ENCODE measurements at regions not wholly inside any gene's neighbourhood (a gene's known extent, or its start where the extent isn't known, plus 50 kb on each side); places are given as distances from the start of the nearest gene placed in this dataset.
A peak's percentile ranks its signal among the peaks of the same experiment; 100 is the strongest.

- DNase-seq: no peak
Measured at GRCh38 chr13:107906131-107906530, 309.2 kb downstream of the LIG4 start.

- DNase-seq: no peak
Measured at GRCh38 chr13:107901996-107902562, 313.3 kb downstream of the LIG4 start.

GRCh38 chr13:107901230-107901629 is 314.1 kb downstream of the LIG4 start:
- no peak for DNase-seq

GRCh38 chr13:107900775-107901174 is 314.6 kb downstream of the LIG4 start:
- DNase-seq: no peak

GRCh38 chr13:107886118-107886517 is 329.2 kb downstream of the LIG4 start:
- no peak for DNase-seq

- DNase-seq: no peak
Measured at GRCh38 chr13:107884564-107884963, 330.8 kb downstream of the LIG4 start.

- no peak for DNase-seq
Measured at GRCh38 chr13:107883561-107884175, 331.7 kb downstream of the LIG4 start.

GRCh38 chr13:107882708-107883560 is 332.4 kb downstream of the LIG4 start:
- DNase-seq: no peak

GRCh38 chr13:107881362-107881761 is 334.0 kb downstream of the LIG4 start:
- DNase-seq: no peak

- no peak for DNase-seq
Measured at GRCh38 chr13:107874456-107874855, 340.9 kb downstream of the LIG4 start.

- no peak for DNase-seq
Measured at GRCh38 chr13:107873926-107874325, 341.4 kb downstream of the LIG4 start.

- no peak for DNase-seq
Measured at GRCh38 chr13:107870400-107870799, 344.9 kb downstream of the LIG4 start.

- peak; percentile 50 for DNase-seq
Measured at GRCh38 chr13:107867701-107868661, 347.4 kb downstream of the LIG4 start.

- peak; percentile 34 for DNase-seq
Measured at GRCh38 chr13:107866941-107867623, 348.3 kb downstream of the LIG4 start.

- peak; percentile 63 for DNase-seq
Measured at GRCh38 chr13:107866032-107866940, 349.1 kb downstream of the LIG4 start.

- DNase-seq: no peak
Measured at GRCh38 chr13:107865643-107866031, 349.7 kb downstream of the LIG4 start.

- no peak for DNase-seq
Measured at GRCh38 chr13:107865318-107865575, 350.1 kb downstream of the LIG4 start.

- DNase-seq: peak; percentile 27
Measured at GRCh38 chr13:107864543-107865317, 350.6 kb downstream of the LIG4 start.

GRCh38 chr13:107860284-107860683 is 355.1 kb downstream of the LIG4 start:
- no peak for DNase-seq

GRCh38 chr13:107854880-107855279 is 360.5 kb downstream of the LIG4 start:
- no peak for DNase-seq

GRCh38 chr13:107852072-107852471 is 363.3 kb downstream of the LIG4 start:
- DNase-seq: no peak
